ENCODE measurements at regions not wholly inside any gene's neighbourhood (a gene's known extent, or its start where the extent isn't known, plus 50 kb on each side); places are given as distances from the start of the nearest gene placed in this dataset.

- no peaks in the 10 kb centered on the region for H3K4me1 ChIP-seq (ENCODE audit: control insufficient read depth, insufficient read depth, low read length)
- BruUV-seq (replicated peaks) = no TSS peak
- in situ Hi-C loops (cut with HindIII; ENCODE audit: low pct_unique_long_range_greater_than_20kb, low sequenced_read_pairs) (no loop called here), intact Hi-C loops (cut with micrococcal nuclease; ENCODE audit: unreplicated experiment) (loop anchor here (10.0 kb wide), 1 partner anchor 182 kb away; no protein-coding TSS in a partner anchor)
- POLR2A ChIA-PET = no interaction called here
- no peak overlapping the region for H3K27ac ChIP-seq (ENCODE audit: low read length)
- no peak overlapping the region for H3K4me3 ChIP-seq (ENCODE audit: low read depth in 2 of 2, low read length in 2 of 2)
- CTCF ChIA-PET = no interaction called here
- no peaks in the 10 kb centered on the region for H3K36me3 ChIP-seq (ENCODE audit: control insufficient read depth, insufficient read depth, low read length)
- TF ChIP-seq TCF7L2 (IDR thresholded peaks at IDR 0.05; ENCODE audit: low read depth, low read length) (no peak), SIN3A (IDR thresholded peaks at IDR 0.05; ENCODE audit: borderline replicate concordance, insufficient read depth, low read depth, low read length) (no peak), POLR2AphosphoS5 (IDR thresholded peaks at IDR 0.05; ENCODE audit: low read depth, low read length) (no peak)
- TF ChIP-seq, protein P1, sequence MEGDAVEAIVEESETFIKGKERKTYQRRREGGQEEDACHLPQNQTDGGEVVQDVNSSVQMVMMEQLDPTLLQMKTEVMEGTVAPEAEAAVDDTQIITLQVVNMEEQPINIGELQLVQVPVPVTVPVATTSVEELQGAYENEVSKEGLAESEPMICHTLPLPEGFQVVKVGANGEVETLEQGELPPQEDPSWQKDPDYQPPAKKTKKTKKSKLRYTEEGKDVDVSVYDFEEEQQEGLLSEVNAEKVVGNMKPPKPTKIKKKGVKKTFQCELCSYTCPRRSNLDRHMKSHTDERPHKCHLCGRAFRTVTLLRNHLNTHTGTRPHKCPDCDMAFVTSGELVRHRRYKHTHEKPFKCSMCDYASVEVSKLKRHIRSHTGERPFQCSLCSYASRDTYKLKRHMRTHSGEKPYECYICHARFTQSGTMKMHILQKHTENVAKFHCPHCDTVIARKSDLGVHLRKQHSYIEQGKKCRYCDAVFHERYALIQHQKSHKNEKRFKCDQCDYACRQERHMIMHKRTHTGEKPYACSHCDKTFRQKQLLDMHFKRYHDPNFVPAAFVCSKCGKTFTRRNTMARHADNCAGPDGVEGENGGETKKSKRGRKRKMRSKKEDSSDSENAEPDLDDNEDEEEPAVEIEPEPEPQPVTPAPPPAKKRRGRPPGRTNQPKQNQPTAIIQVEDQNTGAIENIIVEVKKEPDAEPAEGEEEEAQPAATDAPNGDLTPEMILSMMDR (IDR thresholded peaks at IDR 0.05) = no peak
- ATAC-seq (no peak), DNase-seq (ENCODE audit: low read depth, low spot score) (no peak)
- H3K27me3 ChIP-seq (ENCODE audit: control insufficient read depth, insufficient read depth, low read length) = no peaks in the 10 kb centered on the region
- no peaks in the 10 kb centered on the region for H3K9me3 ChIP-seq (ENCODE audit: control insufficient read depth, insufficient read depth, low read depth, low read length)
Observed at GRCh38 chr1:199116488-199116887, 477.6 kb downstream of the PTPRC start.

- CTCF ChIA-PET = no interaction called here
- in situ Hi-C loops (cut with HindIII; ENCODE audit: low pct_unique_long_range_greater_than_20kb, low sequenced_read_pairs) = no loop called here
- intact Hi-C loops (cut with micrococcal nuclease; ENCODE audit: unreplicated experiment) = no loop called here
- POLR2A ChIA-PET = no interaction called here
- Histone ChIP-seq H3K9me3 (ENCODE audit: control insufficient read depth, insufficient read depth, low read depth, low read length) (no peaks in the 10 kb centered on the region), H3K27ac (ENCODE audit: low read length) (no peak overlapping the region), H3K27me3 (ENCODE audit: control insufficient read depth, insufficient read depth, low read length) (no peaks in the 10 kb centered on the region), H3K4me3 (ENCODE audit: low read depth in 2 of 2, low read length in 2 of 2) (no peak overlapping the region), H3K4me1 (ENCODE audit: control insufficient read depth, insufficient read depth, low read length) (no peaks in the 10 kb centered on the region), H3K36me3 (ENCODE audit: control insufficient read depth, insufficient read depth, low read length) (no peaks in the 10 kb centered on the region)
- DNase-seq (ENCODE audit: low read depth, low spot score) (no peak), ATAC-seq (no peak)
- TF ChIP-seq SIN3A (IDR thresholded peaks at IDR 0.05; ENCODE audit: borderline replicate concordance, insufficient read depth, low read depth, low read length) = no peak
- TF ChIP-seq, protein P1 (IDR thresholded peaks at IDR 0.05) = no peak
- no peak for TF ChIP-seq TCF7L2 (IDR thresholded peaks at IDR 0.05; ENCODE audit: low read depth, low read length)
- no peak for TF ChIP-seq POLR2AphosphoS5 (IDR thresholded peaks at IDR 0.05; ENCODE audit: low read depth, low read length)
- TF ChIP-seq, protein P2, sequence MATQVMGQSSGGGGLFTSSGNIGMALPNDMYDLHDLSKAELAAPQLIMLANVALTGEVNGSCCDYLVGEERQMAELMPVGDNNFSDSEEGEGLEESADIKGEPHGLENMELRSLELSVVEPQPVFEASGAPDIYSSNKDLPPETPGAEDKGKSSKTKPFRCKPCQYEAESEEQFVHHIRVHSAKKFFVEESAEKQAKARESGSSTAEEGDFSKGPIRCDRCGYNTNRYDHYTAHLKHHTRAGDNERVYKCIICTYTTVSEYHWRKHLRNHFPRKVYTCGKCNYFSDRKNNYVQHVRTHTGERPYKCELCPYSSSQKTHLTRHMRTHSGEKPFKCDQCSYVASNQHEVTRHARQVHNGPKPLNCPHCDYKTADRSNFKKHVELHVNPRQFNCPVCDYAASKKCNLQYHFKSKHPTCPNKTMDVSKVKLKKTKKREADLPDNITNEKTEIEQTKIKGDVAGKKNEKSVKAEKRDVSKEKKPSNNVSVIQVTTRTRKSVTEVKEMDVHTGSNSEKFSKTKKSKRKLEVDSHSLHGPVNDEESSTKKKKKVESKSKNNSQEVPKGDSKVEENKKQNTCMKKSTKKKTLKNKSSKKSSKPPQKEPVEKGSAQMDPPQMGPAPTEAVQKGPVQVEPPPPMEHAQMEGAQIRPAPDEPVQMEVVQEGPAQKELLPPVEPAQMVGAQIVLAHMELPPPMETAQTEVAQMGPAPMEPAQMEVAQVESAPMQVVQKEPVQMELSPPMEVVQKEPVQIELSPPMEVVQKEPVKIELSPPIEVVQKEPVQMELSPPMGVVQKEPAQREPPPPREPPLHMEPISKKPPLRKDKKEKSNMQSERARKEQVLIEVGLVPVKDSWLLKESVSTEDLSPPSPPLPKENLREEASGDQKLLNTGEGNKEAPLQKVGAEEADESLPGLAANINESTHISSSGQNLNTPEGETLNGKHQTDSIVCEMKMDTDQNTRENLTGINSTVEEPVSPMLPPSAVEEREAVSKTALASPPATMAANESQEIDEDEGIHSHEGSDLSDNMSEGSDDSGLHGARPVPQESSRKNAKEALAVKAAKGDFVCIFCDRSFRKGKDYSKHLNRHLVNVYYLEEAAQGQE (IDR thresholded peaks at IDR 0.05; ENCODE audit: insufficient read depth in 1 of 2, low read depth in 2 of 2, low read length in 1 of 2) = no peak
- BruUV-seq (replicated peaks) = no TSS peak
Observed at GRCh38 chr1:199121047-199121446, 482.2 kb downstream of the PTPRC start.
